Neuronal stem cell (in vitro differentiated cells): ENCODE measurements at regions not wholly inside any gene's neighbourhood (a gene's known extent, or its start where the extent isn't known, plus 50 kb on each side); places are given as distances from the start of the nearest gene placed in this dataset.

Experiments used
- DNase-seq: peaks from one replicate; pipeline ENCODE4 v3.0.0-alpha.2; 2013; ENCODE audit warnings: low spot score
- H2AFZ ChIP-seq: one replicate; pipeline ENCODE4 v1.6.1; 2013; ENCODE audit warnings: mild to moderate bottlenecking, low read length, inconsistent platforms
- H2AK5ac ChIP-seq: 2 replicates; pipeline ENCODE4 v1.6.1; 2013; ENCODE audit warnings: low read depth, mild to moderate bottlenecking, inconsistent platforms, low read length, moderate library complexity, mixed read lengths
- H2BK120ac ChIP-seq: 2 replicates; pipeline ENCODE4 v1.6.1; 2013; ENCODE audit warnings: low read depth, mild to moderate bottlenecking, inconsistent platforms, low read length, moderate library complexity, mixed read lengths
- H2BK12ac ChIP-seq: one replicate; pipeline ENCODE4 v1.6.1; 2013; ENCODE audit warnings: low read length, inconsistent platforms
- H2BK15ac ChIP-seq: 2 replicates; pipeline ENCODE4 v1.6.1; 2013; ENCODE audit warnings: mild to moderate bottlenecking, low read length, inconsistent platforms, mixed read lengths
- H2BK5ac ChIP-seq: one replicate; pipeline ENCODE4 v1.6.1; 2013; ENCODE audit warnings: inconsistent platforms, mild to moderate bottlenecking, low read length, moderate library complexity
- H3K14ac ChIP-seq: one replicate; pipeline ENCODE4 v1.6.1; 2013; ENCODE audit warnings: low read length, inconsistent platforms
- H3K18ac ChIP-seq: 2 replicates; pipeline ENCODE4 v1.6.1; 2013; ENCODE audit warnings: low read length, inconsistent platforms
- H3K23ac ChIP-seq: 2 replicates; pipeline ENCODE4 v1.6.1; 2013; ENCODE audit warnings: low read depth, mild to moderate bottlenecking, mixed read lengths, low read length, inconsistent platforms; ENCODE audit not compliant: poor library complexity
- H3K27ac ChIP-seq: replicated peaks from 3 replicates; pipeline ENCODE4 v1.5.1; 2013; ENCODE audit warnings: low read length, inconsistent platforms
- H3K27me3 ChIP-seq, 3 experiments: 2 replicates each; pipeline ENCODE4 v1.6.1; 2013; ENCODE audit warnings: low read length in 3 of 3, mild to moderate bottlenecking in 2 of 3, inconsistent platforms in 1 of 3, low read depth in 1 of 3, mixed read lengths in 1 of 3, moderate library complexity in 1 of 3; ENCODE audit not compliant: control insufficient read depth in 3 of 3, insufficient read depth in 3 of 3
- H3K36me3 ChIP-seq, 2 donors: replicated peaks in 1 of 2; 2 replicates each; pipeline ENCODE4 v1.6.1; 2013; ENCODE audit warnings: low read length in 2 of 2; ENCODE audit not compliant: control insufficient read depth in 2 of 2, insufficient read depth in 2 of 2
- H3K4ac ChIP-seq: 2 replicates; pipeline ENCODE4 v1.6.1; 2013; ENCODE audit warnings: inconsistent platforms, mild to moderate bottlenecking, low read length, moderate library complexity
- H3K4me1 ChIP-seq, 2 donors: 1 replicate in 1 of 2; 2 replicates in 1 of 2; pipeline ENCODE4 v1.6.1; 2013; ENCODE audit warnings: low read length in 2 of 2, low read depth in 1 of 2; ENCODE audit not compliant: control insufficient read depth in 2 of 2, insufficient read depth in 1 of 2
- H3K4me2 ChIP-seq: one replicate; pipeline ENCODE4 v1.6.1; 2013; ENCODE audit warnings: mild to moderate bottlenecking, low read length, inconsistent platforms; ENCODE audit not compliant: insufficient read depth, poor library complexity, severe bottlenecking
- H3K4me3 ChIP-seq, 2 donors: 2 replicates each; pipeline ENCODE4 v1.5.1; 2013; ENCODE audit warnings: low read length in 2 of 2, mild to moderate bottlenecking in 2 of 2, inconsistent platforms in 1 of 2, moderate library complexity in 1 of 2
- H3K79me1 ChIP-seq: one replicate; pipeline ENCODE4 v1.6.1; 2013; ENCODE audit warnings: low read depth, mild to moderate bottlenecking, inconsistent platforms, low read length, moderate library complexity
- H3K9ac ChIP-seq: one replicate; pipeline ENCODE4 v1.6.1; 2013; ENCODE audit warnings: mild to moderate bottlenecking, low read depth, low read length, inconsistent platforms; ENCODE audit not compliant: poor library complexity
- H3K9me3 ChIP-seq, 2 donors: replicated peaks in 1 of 2; 2 replicates each; pipeline versions ENCODE3 to v1.6.1; 2013; ENCODE audit warnings: low read length in 2 of 2, mild to moderate bottlenecking in 2 of 2, inconsistent platforms in 1 of 2, low read depth in 1 of 2, mixed read lengths in 1 of 2, moderate library complexity in 1 of 2; ENCODE audit not compliant: control insufficient read depth in 2 of 2, insufficient read depth in 1 of 2
- H4K8ac ChIP-seq: one replicate; pipeline ENCODE4 v1.6.1; 2013; ENCODE audit warnings: low read depth, mild to moderate bottlenecking, inconsistent platforms, low read length, moderate library complexity
- H4K91ac ChIP-seq: one replicate; pipeline ENCODE4 v1.6.1; 2013; ENCODE audit warnings: low read length, low read depth, mild to moderate bottlenecking, inconsistent platforms; ENCODE audit not compliant: poor library complexity
- WGBS, 2 donors: extraction: QIAGEN DNeasy Blood & Tissue Kit; methylation state at CpG; one replicate each; pipeline ENCODE4 v1.1.7; 2013; ENCODE audit warnings: missing lambda C conversion rate in 2 of 2, mixed read lengths in 1 of 2; ENCODE audit not compliant: insufficient read length in 2 of 2, insufficient replicate concordance in 1 of 2; ENCODE audit errors: extremely low coverage in 2 of 2; 5-methylcytosine and 5-hydroxymethylcytosine counted together

- no peak overlapping the region for H4K91ac ChIP-seq
- DNase-seq: no peak
- no peak overlapping the region for H3K18ac ChIP-seq
- H3K9me3 ChIP-seq: peaks cover 0 to 3% of the 10 kb centered on the region in 2 donors
- H3K27me3 ChIP-seq: no peaks in the 10 kb centered on the region
- no peaks in the 10 kb centered on the region for H3K4me1 ChIP-seq
- no peak overlapping the region for H3K4ac ChIP-seq
- no peak overlapping the region for H3K9ac ChIP-seq
- no peak overlapping the region for H3K23ac ChIP-seq
- no peak overlapping the region for H2BK120ac ChIP-seq
- no peaks in the 10 kb centered on the region for H3K79me1 ChIP-seq
- H2BK5ac ChIP-seq: no peak overlapping the region
- no peak overlapping the region for H2BK15ac ChIP-seq
- H3K4me3 ChIP-seq: no peak overlapping the region
- no peaks in the 10 kb centered on the region for H3K36me3 ChIP-seq
- no peak overlapping the region for H2BK12ac ChIP-seq
- no peak overlapping the region for H4K8ac ChIP-seq
- H2AFZ ChIP-seq: no peak overlapping the region
- H2AK5ac ChIP-seq: no peak overlapping the region
- no peak overlapping the region for H3K4me2 ChIP-seq
- no CpG with 5 or more reads among the region's 6 CpGs for WGBS, 2 donors
- H3K14ac ChIP-seq: no peak overlapping the region
- H3K27ac ChIP-seq: no peak overlapping the region
Measured at GRCh38 chr14:95426116-95426475, 90.4 kb downstream of the SYNE3 start.

DNA sequence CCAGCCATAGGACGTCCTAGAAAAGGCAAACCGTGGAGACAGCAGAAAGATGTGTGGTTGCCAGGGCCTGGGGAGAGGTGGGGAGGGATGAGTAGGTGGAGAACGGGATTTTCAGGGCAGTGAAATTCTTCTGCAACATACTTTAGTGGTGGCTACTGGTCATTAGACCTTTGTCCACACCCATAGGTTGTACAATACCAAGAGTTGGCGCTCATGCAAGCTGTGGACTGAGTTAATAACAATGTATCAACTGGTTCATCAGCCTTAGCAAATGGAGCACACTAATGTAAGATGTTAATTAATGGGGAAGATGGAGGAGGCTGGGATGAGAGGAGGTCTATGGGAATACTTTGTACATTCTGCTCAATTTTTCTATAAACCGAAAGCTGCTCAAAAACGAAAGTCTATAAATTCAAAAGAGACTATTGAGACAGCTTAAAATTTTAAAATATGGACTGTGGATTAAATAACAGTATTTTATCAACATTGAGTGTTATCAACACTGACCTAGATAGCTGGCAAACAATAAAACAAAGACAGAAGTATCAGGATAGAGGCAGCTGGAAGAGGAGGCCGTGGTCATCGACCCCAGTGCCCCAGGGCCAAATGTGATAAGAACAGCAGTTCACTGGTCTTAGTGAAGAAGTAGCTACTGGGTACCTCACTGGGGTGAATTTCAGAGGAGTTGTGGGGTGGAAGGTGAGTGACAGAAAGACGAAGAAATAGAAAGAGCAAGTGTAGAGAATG is 90.9 kb downstream of the SYNE3 start:
- Histone ChIP-seq H3K27ac (no peak overlapping the region), H2BK120ac (no peak overlapping the region), H3K79me1 (no peaks in the 10 kb centered on the region), H2BK15ac (no peak overlapping the region), H3K4me1 (no peaks in the 10 kb centered on the region), H3K4me2 (no peak overlapping the region), H3K36me3 (no peaks in the 10 kb centered on the region), H2BK12ac (no peak overlapping the region), H3K9ac (no peak overlapping the region), H3K4ac (no peak overlapping the region), H3K9me3 (peaks cover 0 to 3% of the 10 kb centered on the region in 2 donors), H4K8ac (no peak overlapping the region), H2AFZ (no peak overlapping the region), H4K91ac (no peak overlapping the region), H3K18ac (no peak overlapping the region), H3K14ac (no peak overlapping the region), H3K27me3 (no peaks in the 10 kb centered on the region), H2BK5ac (no peak overlapping the region), H3K4me3 (no peak overlapping the region), H2AK5ac (no peak overlapping the region), H3K23ac (no peak overlapping the region)
- no peak for DNase-seq
- WGBS, 2 donors: no CpG with 5 or more reads among the region's 9 CpGs

- Histone ChIP-seq H4K8ac (no peak overlapping the region), H2BK12ac (no peak overlapping the region), H3K23ac (no peak overlapping the region), H3K9ac (no peak overlapping the region), H3K27me3 (no peaks in the 10 kb centered on the region), H3K36me3 (no peaks in the 10 kb centered on the region), H2BK120ac (no peak overlapping the region), H2BK5ac (no peak overlapping the region), H2BK15ac (no peak overlapping the region), H3K9me3 (peaks cover 0 to 3% of the 10 kb centered on the region in 2 donors), H3K4me1 (no peaks in the 10 kb centered on the region), H4K91ac (no peak overlapping the region), H3K4me3 (no peak overlapping the region), H2AFZ (no peak overlapping the region), H3K79me1 (peaks cover 1% of the 10 kb centered on the region), H3K4me2 (no peak overlapping the region), H3K4ac (no peak overlapping the region), H3K14ac (no peak overlapping the region), H3K27ac (no peak overlapping the region), H2AK5ac (no peak overlapping the region), H3K18ac (no peak overlapping the region)
- WGBS, 2 donors: no CpG with 5 or more reads among the region's 5 CpGs
- no peak for DNase-seq
Measured at GRCh38 chr14:95424529-95424928, 91.9 kb downstream of the SYNE3 start.

- Histone ChIP-seq H3K14ac (no peak overlapping the region), H3K36me3 (no peaks in the 10 kb centered on the region)
- no CpG with 5 or more reads among the region's 8 CpGs for WGBS, 2 donors
Measured at GRCh38 chr14:95421741-95422140, 94.7 kb downstream of the SYNE3 start.

More at GRCh38 chr14:95421741-95422140, 94.7 kb downstream of the SYNE3 start:
- Histone ChIP-seq H2AK5ac (no peak overlapping the region), H3K27ac (no peak overlapping the region), H3K4me3 (peak overlapping the region in 1 of 2 donors; percentile 9), H2AFZ (no peak overlapping the region), H2BK15ac (no peak overlapping the region), H3K4me1 (no peaks in the 10 kb centered on the region), H2BK5ac (no peak overlapping the region), H3K4ac (no peak overlapping the region), H3K18ac (no peak overlapping the region), H3K27me3 (no peaks in the 10 kb centered on the region), H3K4me2 (no peak overlapping the region), H3K79me1 (peaks cover 2% of the 10 kb centered on the region), H3K9ac (no peak overlapping the region), H3K9me3 (peaks cover 0 to 3% of the 10 kb centered on the region in 2 donors), H3K23ac (no peak overlapping the region), H4K91ac (no peak overlapping the region), H2BK12ac (no peak overlapping the region), H4K8ac (no peak overlapping the region), H2BK120ac (no peak overlapping the region)
- no peak for DNase-seq
